ENCODE measurements at regions not wholly inside any gene's neighbourhood (a gene's known extent, or its start where the extent isn't known, plus 50 kb on each side); places are given as distances from the start of the nearest gene placed in this dataset.

DNA sequence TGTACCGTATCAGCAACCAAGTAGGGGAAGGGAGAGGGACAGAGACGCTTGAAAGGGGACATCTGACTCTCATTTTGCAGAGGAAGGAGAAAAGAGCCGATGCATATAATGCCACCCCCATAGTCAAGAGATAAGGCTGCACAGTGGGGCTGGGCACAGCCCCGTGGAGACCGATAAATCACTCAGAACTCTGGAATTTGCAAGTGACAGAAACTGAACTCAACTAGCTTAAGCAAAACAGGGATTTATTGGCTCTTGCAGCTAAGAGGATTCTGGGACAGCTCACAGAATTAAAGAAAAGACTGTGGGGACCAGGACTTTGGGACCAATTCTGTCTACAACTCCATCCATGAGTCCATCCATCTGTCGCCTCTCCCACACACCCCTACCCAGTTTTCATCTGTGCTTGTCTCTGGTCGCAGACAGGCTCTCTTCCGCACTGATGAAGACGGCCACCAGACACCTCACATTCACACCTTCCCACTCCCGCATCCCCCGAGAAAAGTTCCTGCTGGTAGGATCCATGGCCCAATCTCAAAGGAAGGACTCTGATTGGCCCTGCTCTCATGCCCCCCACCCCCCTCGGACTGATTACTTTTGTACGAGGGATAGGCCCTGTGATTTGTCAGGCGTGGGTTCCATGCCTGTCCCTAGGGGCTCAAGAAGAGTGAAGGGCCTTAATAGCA is 105.9 kb upstream of the RPL38 start:
- peaks cover 18% of the 10 kb centered on the region for H3K27me3 ChIP-seq
- WGBS, 2 donors (ENCODE audit: low coverage in 1 of 2) = 76 to 84% methylated on average over 13 to 14 of the region's 14 CpGs

DNA sequence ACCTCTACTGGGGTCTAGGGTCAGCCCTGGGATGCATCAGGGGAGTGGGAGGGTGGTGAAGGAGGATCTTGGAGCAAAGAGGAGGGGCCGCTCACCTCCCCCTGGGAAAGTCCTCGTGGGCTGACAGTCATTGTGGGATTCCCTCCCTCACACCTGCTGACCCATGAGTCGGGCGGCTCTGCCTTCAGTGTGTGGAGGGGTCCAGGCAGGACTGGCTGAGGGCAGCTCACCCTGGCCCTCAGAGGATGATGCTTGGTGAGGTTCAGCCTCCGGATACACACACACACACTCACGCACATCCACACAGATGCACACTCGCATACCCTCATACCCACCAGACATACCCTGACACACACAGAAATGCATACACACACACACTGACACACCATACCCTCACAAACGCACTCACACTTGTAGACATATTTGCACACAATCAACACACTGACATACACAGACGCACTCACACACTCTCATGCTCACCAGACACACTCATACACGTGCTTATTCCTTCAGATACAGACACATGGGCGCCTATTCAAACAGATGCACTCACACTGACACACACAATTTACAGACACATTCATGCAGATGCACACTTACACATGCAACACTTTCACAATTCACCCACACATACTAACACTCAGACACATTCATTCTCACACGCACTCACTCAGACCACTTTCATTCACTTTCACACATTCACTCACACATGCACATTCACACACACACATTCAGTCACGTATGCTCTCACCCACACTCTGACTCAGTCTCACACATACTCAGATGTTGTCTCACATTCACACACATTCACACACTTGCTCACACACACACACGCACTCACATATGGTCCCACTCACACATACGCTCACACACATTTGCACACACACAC is 105.1 kb upstream of the RPL38 start:
- in situ Hi-C loops (cut with MboI; ENCODE audit: low pct_ligation_motif_present in 1 of 4, low pct_unique_long_range_greater_than_20kb in 1 of 4, low sequenced_read_pairs in 3 of 4) = no loop called here
- no peaks in the 10 kb centered on the region for H3K9me3 ChIP-seq
- H3K27me3 ChIP-seq = peaks cover 23% of the 10 kb centered on the region
- intact Hi-C loops (cut with DNase I; ENCODE audit: low total_unique reads) = no loop called here
- H3K27ac ChIP-seq = no peak overlapping the region
- no peak overlapping the region for H3K4me3 ChIP-seq
- H3K4me1 ChIP-seq = no peaks in the 10 kb centered on the region
- no peaks in the 10 kb centered on the region for H3K36me3 ChIP-seq
- TF ChIP-seq, protein P1, sequence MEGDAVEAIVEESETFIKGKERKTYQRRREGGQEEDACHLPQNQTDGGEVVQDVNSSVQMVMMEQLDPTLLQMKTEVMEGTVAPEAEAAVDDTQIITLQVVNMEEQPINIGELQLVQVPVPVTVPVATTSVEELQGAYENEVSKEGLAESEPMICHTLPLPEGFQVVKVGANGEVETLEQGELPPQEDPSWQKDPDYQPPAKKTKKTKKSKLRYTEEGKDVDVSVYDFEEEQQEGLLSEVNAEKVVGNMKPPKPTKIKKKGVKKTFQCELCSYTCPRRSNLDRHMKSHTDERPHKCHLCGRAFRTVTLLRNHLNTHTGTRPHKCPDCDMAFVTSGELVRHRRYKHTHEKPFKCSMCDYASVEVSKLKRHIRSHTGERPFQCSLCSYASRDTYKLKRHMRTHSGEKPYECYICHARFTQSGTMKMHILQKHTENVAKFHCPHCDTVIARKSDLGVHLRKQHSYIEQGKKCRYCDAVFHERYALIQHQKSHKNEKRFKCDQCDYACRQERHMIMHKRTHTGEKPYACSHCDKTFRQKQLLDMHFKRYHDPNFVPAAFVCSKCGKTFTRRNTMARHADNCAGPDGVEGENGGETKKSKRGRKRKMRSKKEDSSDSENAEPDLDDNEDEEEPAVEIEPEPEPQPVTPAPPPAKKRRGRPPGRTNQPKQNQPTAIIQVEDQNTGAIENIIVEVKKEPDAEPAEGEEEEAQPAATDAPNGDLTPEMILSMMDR (IDR thresholded peaks at IDR 0.05) = no peak
- TF ChIP-seq POLR2AphosphoS5 (IDR thresholded peaks at IDR 0.05) = no peak
- no peak for TF ChIP-seq POLR2A (IDR thresholded peaks at IDR 0.05)
- WGBS, 2 donors (ENCODE audit: low coverage in 1 of 2) = 88 to 93% methylated on average over 6 to 15 of the region's 15 CpGs
- no peak for DNase-seq

More for the DNA sequence above, 105.9 kb upstream of the RPL38 start:
- Histone ChIP-seq H3K4me3 (no peak overlapping the region), H3K4me1 (no peaks in the 10 kb centered on the region), H3K9me3 (no peaks in the 10 kb centered on the region), H3K27ac (no peak overlapping the region), H3K36me3 (no peaks in the 10 kb centered on the region)
- no peak for TF ChIP-seq POLR2A (IDR thresholded peaks at IDR 0.05)
- TF ChIP-seq POLR2AphosphoS5 (IDR thresholded peaks at IDR 0.05) = no peak
- TF ChIP-seq, protein P1 (IDR thresholded peaks at IDR 0.05) = no peak
- no peak for TF ChIP-seq EP300 (IDR thresholded peaks at IDR 0.05; ENCODE audit: low read depth)
- no peak for DNase-seq
- intact Hi-C loops (cut with DNase I; ENCODE audit: low total_unique reads) (no loop called here), in situ Hi-C loops (cut with MboI; ENCODE audit: low pct_ligation_motif_present in 1 of 4, low pct_unique_long_range_greater_than_20kb in 1 of 4, low sequenced_read_pairs in 3 of 4) (no loop called here)

DNA sequence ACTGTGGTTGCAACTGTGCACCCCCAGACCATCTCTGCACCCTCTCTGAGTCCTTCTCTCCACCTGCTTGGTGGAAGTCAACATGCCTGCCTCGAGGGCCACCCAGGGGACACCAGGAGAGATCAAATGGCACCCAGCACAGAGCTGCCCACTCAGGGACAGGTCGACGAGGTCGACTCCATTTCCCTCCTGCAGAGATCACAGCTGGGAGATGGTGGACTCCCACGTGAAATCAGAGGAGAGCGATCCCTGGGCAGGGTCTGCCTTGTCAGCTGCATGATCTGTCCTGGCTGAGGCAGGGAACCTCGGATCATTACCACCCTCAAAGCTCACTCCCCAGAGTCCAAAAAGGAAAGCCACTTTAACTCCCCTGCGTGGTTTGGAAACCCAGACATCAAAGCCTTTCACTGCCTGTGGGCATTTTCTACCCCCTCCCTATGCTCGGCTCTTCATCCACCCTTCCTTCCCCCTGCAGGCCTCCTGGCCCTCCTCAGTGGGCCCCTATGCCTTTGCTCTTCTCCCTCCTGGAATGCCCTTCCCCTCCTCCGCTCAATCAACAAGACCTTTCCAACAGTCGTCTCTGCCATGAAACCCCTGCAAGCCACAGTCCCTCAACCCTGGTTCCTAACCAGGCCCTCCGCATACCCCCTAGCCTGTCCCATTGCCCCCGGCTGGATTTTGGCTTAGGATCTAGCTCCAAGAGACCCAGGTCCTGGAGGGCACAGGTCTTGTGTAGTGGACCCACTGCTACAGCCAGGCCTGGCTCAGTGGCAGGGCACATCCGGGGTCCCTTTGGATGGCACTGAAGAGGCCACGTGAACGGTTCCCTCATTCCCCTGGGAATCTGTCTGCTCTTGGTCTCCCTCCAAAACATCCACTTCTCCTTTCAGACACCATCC is 103.8 kb upstream of the RPL38 start:
- no peak overlapping the region for H3K4me3 ChIP-seq
- WGBS, 2 donors (ENCODE audit: low coverage in 1 of 2) = 67 to 90% methylated on average over 4 to 16 of the region's 16 CpGs
- in situ Hi-C loops (cut with MboI; ENCODE audit: low pct_ligation_motif_present in 1 of 4, low pct_unique_long_range_greater_than_20kb in 1 of 4, low sequenced_read_pairs in 3 of 4) (no loop called here), intact Hi-C loops (cut with DNase I; ENCODE audit: low total_unique reads) (no loop called here)
- H3K9me3 ChIP-seq = no peaks in the 10 kb centered on the region
- DNase-seq = no peak
- TF ChIP-seq, protein P1 (IDR thresholded peaks at IDR 0.05) = no peak
- TF ChIP-seq POLR2AphosphoS5 (IDR thresholded peaks at IDR 0.05) (no peak), POLR2A (IDR thresholded peaks at IDR 0.05) (no peak), EP300 (IDR thresholded peaks at IDR 0.05; ENCODE audit: low read depth) (no peak)
- no peak overlapping the region for H3K27ac ChIP-seq
- no peaks in the 10 kb centered on the region for H3K36me3 ChIP-seq
- H3K4me1 ChIP-seq = no peaks in the 10 kb centered on the region
- peaks cover 30% of the 10 kb centered on the region for H3K27me3 ChIP-seq

DNA sequence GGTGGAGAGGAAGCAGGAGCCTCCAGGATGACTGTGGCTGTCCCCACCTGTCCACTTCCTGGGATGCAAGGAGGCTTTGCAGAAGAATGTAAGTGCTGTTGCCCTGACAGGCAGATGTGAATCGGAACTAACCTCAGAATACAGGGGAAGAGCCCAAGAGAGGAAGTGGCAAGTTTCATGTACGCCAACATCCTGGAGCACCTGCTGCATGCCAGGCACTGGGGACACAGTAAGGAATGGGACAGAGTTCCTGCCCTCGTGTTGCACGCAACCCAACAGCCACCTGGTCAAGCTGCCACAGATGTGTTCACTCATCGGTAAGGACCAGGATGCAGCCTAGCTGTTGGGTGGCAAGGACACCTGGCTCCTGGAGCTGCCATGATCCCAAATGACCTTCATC is 98.6 kb upstream of the RPL38 start:
- 80% methylated on average over 5 of the region's 5 CpGs; no CpG with 5 or more reads in 1 of the 2 donors for WGBS, 2 donors (ENCODE audit: low coverage in 1 of 2)
- no peaks in the 10 kb centered on the region for H3K36me3 ChIP-seq
- no peaks in the 10 kb centered on the region for H3K9me3 ChIP-seq
- no peak overlapping the region for H3K27ac ChIP-seq
- peaks cover 43% of the 10 kb centered on the region for H3K27me3 ChIP-seq
- intact Hi-C loops (cut with DNase I; ENCODE audit: low total_unique reads) (no loop called here), in situ Hi-C loops (cut with MboI; ENCODE audit: low pct_ligation_motif_present in 1 of 4, low pct_unique_long_range_greater_than_20kb in 1 of 4, low sequenced_read_pairs in 3 of 4) (no loop called here)
- TF ChIP-seq, protein P1 (IDR thresholded peaks at IDR 0.05) = no peak
- no peak for TF ChIP-seq EP300 (IDR thresholded peaks at IDR 0.05; ENCODE audit: low read depth)
- DNase-seq = no peak
- H3K4me3 ChIP-seq = no peak overlapping the region
- no peaks in the 10 kb centered on the region for H3K4me1 ChIP-seq

Data from transverse colon (tissue), 4 donors.